Mesenchymal stem cell (in vitro differentiated cells and primary cell): ENCODE measurements at regions not wholly inside any gene's neighbourhood (a gene's known extent, or its start where the extent isn't known, plus 50 kb on each side); places are given as distances from the start of the nearest gene placed in this dataset.

Source experiments
- DNase-seq: peaks from one replicate; pipeline ENCODE4 v3.0.0-alpha.2; 2013
- H2AFZ ChIP-seq: one replicate; pipeline ENCODE4 v1.6.1; 2013; ENCODE audit warnings: low read depth, mild to moderate bottlenecking, control low read depth, inconsistent platforms, low read length, moderate library complexity
- H2AK5ac ChIP-seq: 2 replicates; pipeline ENCODE4 v1.6.1; 2013; ENCODE audit warnings: low read length, moderate library complexity, mild to moderate bottlenecking, inconsistent platforms; ENCODE audit not compliant: severe bottlenecking
- H2BK120ac ChIP-seq: one replicate; pipeline ENCODE4 v1.6.1; 2013; ENCODE audit warnings: low read depth, mild to moderate bottlenecking, inconsistent platforms, low read length, moderate library complexity
- H2BK12ac ChIP-seq, 2 experiments: one replicate each; pipeline ENCODE4 v1.6.1; 2013; ENCODE audit warnings: inconsistent platforms in 2 of 2, low read length in 2 of 2, mild to moderate bottlenecking in 2 of 2, moderate library complexity in 2 of 2, control low read depth in 1 of 2
- H2BK15ac ChIP-seq: one replicate; pipeline ENCODE4 v1.6.1; 2013; ENCODE audit warnings: mild to moderate bottlenecking, low read depth, inconsistent platforms; ENCODE audit not compliant: poor library complexity, severe bottlenecking
- H2BK5ac ChIP-seq: 2 replicates; pipeline ENCODE4 v1.6.1; 2013; ENCODE audit warnings: low read depth, mild to moderate bottlenecking, low read length, control low read depth, inconsistent platforms; ENCODE audit not compliant: poor library complexity, severe bottlenecking
- H3K14ac ChIP-seq, 2 experiments: one replicate each; pipeline ENCODE4 v1.6.1; 2013; ENCODE audit warnings: inconsistent platforms in 2 of 2, low read length in 2 of 2, control low read depth in 1 of 2, mild to moderate bottlenecking in 1 of 2, moderate library complexity in 1 of 2
- H3K18ac ChIP-seq, 2 experiments: one replicate each; pipeline ENCODE4 v1.6.1; 2013; ENCODE audit warnings: inconsistent platforms in 2 of 2, low read length in 2 of 2, control low read depth in 1 of 2, low read depth in 1 of 2, mild to moderate bottlenecking in 1 of 2
- H3K23ac ChIP-seq, 2 experiments: one replicate each; pipeline ENCODE4 v1.6.1; 2013; ENCODE audit warnings: inconsistent platforms in 2 of 2, low read length in 2 of 2, mild to moderate bottlenecking in 2 of 2, moderate library complexity in 2 of 2, control low read depth in 1 of 2
- H3K27ac ChIP-seq: 2 replicates; pipeline ENCODE4 v1.5.1; 2013; ENCODE audit warnings: mild to moderate bottlenecking, moderate library complexity, low read length, control low read depth, inconsistent platforms; ENCODE audit not compliant: poor library complexity, severe bottlenecking
- H3K27me3 ChIP-seq, 2 experiments: 2 replicates each; pipeline versions ENCODE4 v1.6.1 to v1.7.0; 2013; ENCODE audit warnings: low read length in 2 of 2, mild to moderate bottlenecking in 2 of 2, moderate library complexity in 2 of 2, control low read depth in 1 of 2, inconsistent platforms in 1 of 2; ENCODE audit not compliant: control insufficient read depth in 1 of 2, insufficient read depth in 1 of 2
- H3K36me3 ChIP-seq, 2 experiments: 2 replicates each; pipeline versions ENCODE4 v1.6.1 to v1.7.0; 2013; ENCODE audit warnings: low read length in 2 of 2, control low read depth in 1 of 2, inconsistent platforms in 1 of 2, low read depth in 1 of 2, mild to moderate bottlenecking in 1 of 2; ENCODE audit not compliant: insufficient read depth in 2 of 2, control insufficient read depth in 1 of 2
- H3K4ac ChIP-seq, 2 experiments: one replicate each; pipeline ENCODE4 v1.6.1; 2013; ENCODE audit warnings: inconsistent platforms in 2 of 2, low read length in 2 of 2, mild to moderate bottlenecking in 2 of 2, moderate library complexity in 2 of 2, control low read depth in 1 of 2, low read depth in 1 of 2
- H3K4me1 ChIP-seq: 2 replicates; pipeline ENCODE4 v1.6.1; 2013; ENCODE audit warnings: low read depth, low read length, control low read depth; ENCODE audit not compliant: control insufficient read depth, insufficient read depth
- H3K4me2 ChIP-seq: 2 replicates; pipeline ENCODE4 v1.6.1; 2013; ENCODE audit warnings: low read length, mild to moderate bottlenecking, inconsistent platforms; ENCODE audit not compliant: poor library complexity, severe bottlenecking
- H3K4me3 ChIP-seq, 2 experiments: 2 replicates each; pipeline versions ENCODE4 v1.5.1 to v1.7.0; 2013; ENCODE audit warnings: low read length in 2 of 2, mild to moderate bottlenecking in 2 of 2, control low read depth in 1 of 2, low read depth in 1 of 2; ENCODE audit not compliant: insufficient read depth in 1 of 2
- H3K79me1 ChIP-seq: replicated peaks from 2 replicates; pipeline ENCODE4 v1.6.1; 2013; ENCODE audit warnings: mild to moderate bottlenecking, control low read depth, low read length, inconsistent platforms; ENCODE audit not compliant: poor library complexity, severe bottlenecking
- H3K9ac ChIP-seq: 2 replicates; pipeline ENCODE4 v1.7.0; 2013; ENCODE audit warnings: mild to moderate bottlenecking, low read length, moderate library complexity
- H3K9me3 ChIP-seq: 2 replicates; pipeline ENCODE4 v1.7.0; 2013; ENCODE audit warnings: mild to moderate bottlenecking, low read length; ENCODE audit not compliant: control insufficient read depth
- H4K8ac ChIP-seq: one replicate; pipeline ENCODE4 v1.6.1; 2013; ENCODE audit warnings: inconsistent platforms, mild to moderate bottlenecking, low read length, moderate library complexity
- H4K91ac ChIP-seq: one replicate; pipeline ENCODE4 v1.6.1; 2013; ENCODE audit warnings: mild to moderate bottlenecking, low read length, inconsistent platforms
- WGBS: methylation state at CpG from one replicate; pipeline ENCODE4 v1.1.7; 2013; ENCODE audit warnings: mixed read lengths; 5-methylcytosine and 5-hydroxymethylcytosine counted together

DNA sequence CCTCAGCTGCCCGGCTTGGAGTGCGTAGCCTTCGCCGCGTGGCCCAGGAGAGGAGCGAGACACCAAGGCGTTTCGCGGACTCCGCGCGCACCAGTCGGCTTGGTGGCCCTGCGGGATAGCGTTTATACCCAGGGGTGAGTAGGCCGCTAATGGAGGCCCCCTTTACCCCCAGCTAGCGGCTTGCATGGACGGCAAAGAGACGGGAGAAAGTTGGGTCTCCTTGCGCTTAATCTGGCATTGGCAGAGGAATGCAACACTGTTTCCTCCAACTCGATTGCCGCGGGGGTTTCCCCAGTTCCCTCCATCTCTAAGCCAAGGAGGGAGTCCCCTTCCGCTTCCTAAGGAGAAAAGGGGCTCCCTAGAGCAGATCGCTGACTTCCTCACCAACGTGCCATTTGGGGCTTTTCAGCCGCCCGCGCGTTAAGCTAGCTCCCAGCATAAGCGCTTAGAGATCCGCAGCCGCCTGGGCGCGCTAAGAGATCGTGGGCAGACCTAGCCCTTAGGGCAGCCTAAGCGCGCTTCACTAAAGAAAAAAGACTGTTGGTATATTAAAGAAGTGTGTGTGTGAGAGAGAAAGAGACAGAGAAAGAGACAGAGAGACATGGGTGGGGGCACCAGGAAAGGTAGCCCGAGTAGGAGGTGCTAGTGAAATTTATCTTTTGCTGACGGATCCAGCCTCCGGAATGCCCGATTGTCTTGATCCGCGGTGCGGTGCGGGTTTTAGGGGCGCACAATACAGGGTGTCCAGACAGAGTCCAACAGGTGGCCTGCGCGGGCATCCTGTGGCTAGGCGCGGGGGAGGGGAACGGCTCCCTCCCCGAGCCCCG lies 597.9 kb upstream of the SGCD start:
- DNase-seq = peak; percentile 1
- Histone ChIP-seq H4K91ac (no peak overlapping the region), H3K27ac (no peak overlapping the region), H3K18ac (no peak overlapping the region), H3K79me1 (no peaks in the 10 kb centered on the region), H3K36me3 (no peaks in the 10 kb centered on the region), H3K9ac (no peak overlapping the region), H2BK12ac (no peak overlapping the region), H3K9me3 (no peaks in the 10 kb centered on the region), H4K8ac (no peak overlapping the region), H2BK5ac (no peak overlapping the region), H3K4me1 (peaks cover 20% of the 10 kb centered on the region), H3K4me2 (peak overlapping the region; percentile 89), H2BK120ac (no peak overlapping the region), H3K23ac (no peak overlapping the region), H3K14ac (no peak overlapping the region), H3K4ac (no peak overlapping the region), H3K4me3 (peak overlapping the region; percentile 18 to 57), H2AFZ (no peak overlapping the region), H2AK5ac (no peak overlapping the region), H2BK15ac (no peak overlapping the region), H3K27me3 (peaks cover 51 to 59% of the 10 kb centered on the region in 2 experiments)
- whole genome bisulfite sequencing = 2% methylated on average over 54 of the region's 54 CpGs

DNA sequence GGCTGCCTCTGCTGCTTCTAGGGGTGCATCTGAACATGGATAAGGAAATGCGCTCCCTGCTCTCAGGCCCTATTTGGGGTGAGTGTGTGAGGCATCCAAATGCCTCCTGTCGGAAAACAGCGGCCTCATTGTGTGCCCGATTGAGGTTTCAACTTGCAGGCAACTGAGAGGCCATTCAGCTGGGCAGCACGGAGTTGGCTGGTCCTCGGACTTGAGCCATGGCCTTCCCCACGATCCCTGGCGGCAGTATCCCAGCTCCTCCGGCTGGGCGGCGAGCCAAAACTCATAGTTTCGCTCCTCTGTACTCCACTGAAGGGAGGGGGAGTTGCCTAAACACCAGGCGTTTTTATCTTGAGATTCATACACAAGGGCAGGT lies 597.3 kb upstream of the SGCD start:
- no peak overlapping the region for H4K91ac ChIP-seq
- no peak overlapping the region for H2AK5ac ChIP-seq
- H3K9ac ChIP-seq = no peak overlapping the region
- H3K18ac ChIP-seq = no peak overlapping the region
- no peak overlapping the region for H4K8ac ChIP-seq
- no peak overlapping the region for H2BK5ac ChIP-seq
- peaks cover 20% of the 10 kb centered on the region for H3K4me1 ChIP-seq
- H2BK12ac ChIP-seq = no peak overlapping the region
- H2BK15ac ChIP-seq = no peak overlapping the region
- no peak for DNase-seq
- H3K9me3 ChIP-seq = no peaks in the 10 kb centered on the region
- no peak overlapping the region for H3K23ac ChIP-seq
- 8% methylated on average over 13 of the region's 13 CpGs for WGBS
- H3K4me2 ChIP-seq = peak overlapping the region; percentile 89
- no peak overlapping the region for H3K4ac ChIP-seq
- no peak overlapping the region for H2AFZ ChIP-seq
- no peak overlapping the region for H3K27ac ChIP-seq
- peaks cover 51 to 59% of the 10 kb centered on the region in 2 experiments for H3K27me3 ChIP-seq
- no peaks in the 10 kb centered on the region for H3K36me3 ChIP-seq
- H3K4me3 ChIP-seq = no peak overlapping the region
- no peak overlapping the region for H2BK120ac ChIP-seq
- H3K79me1 ChIP-seq = no peaks in the 10 kb centered on the region
- H3K14ac ChIP-seq = no peak overlapping the region

DNA sequence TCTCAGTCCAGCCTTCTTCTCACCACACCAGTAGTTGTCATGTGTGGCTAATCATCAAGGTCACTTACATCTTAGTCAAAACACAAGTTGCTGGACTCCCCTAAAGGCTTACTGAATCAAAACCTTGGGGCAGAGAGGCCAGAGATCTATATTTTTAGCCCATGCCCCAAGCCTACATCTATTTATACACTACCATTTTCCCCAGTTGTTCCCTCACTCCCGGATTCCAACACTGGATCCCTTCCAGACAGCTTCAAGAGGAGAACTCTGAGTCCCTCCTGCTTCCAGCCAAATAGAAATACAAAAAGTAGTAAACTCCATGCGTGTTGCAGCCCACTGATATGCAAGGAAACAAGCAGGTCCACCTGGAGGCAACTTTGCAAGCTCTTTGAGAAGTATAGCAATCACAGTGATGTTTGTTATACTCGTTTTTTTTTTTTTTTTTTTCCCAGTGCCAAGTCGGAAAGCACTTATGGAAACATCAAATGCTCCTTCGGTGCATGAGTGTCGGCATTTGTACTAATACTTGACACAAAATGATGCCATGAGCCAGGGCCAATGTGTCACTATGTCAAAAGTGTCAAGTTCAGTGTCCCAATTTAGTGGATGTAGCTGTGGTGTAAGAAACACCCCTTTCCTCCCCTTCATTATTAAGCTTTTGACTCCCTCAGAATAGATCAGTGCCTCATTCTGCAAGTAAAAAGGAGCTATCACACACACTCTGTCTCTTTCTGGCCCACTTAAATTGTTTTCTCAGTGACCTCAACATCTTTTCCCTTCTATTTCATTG lies 594.2 kb upstream of the SGCD start:
- 55% methylated on average over 6 of the region's 6 CpGs for WGBS
- H3K9ac ChIP-seq = no peak overlapping the region
- H3K23ac ChIP-seq = no peak overlapping the region
- no peak overlapping the region for H3K14ac ChIP-seq
- no peak overlapping the region for H4K91ac ChIP-seq
- H3K4me2 ChIP-seq = no peak overlapping the region
- no peak overlapping the region for H2BK12ac ChIP-seq
- H4K8ac ChIP-seq = no peak overlapping the region
- no peak overlapping the region for H3K27ac ChIP-seq
- no peaks in the 10 kb centered on the region for H3K79me1 ChIP-seq
- DNase-seq = no peak
- no peak overlapping the region for H2BK5ac ChIP-seq
- H2BK15ac ChIP-seq = no peak overlapping the region
- H2BK120ac ChIP-seq = no peak overlapping the region
- no peak overlapping the region for H3K4me3 ChIP-seq
- no peak overlapping the region for H3K18ac ChIP-seq
- H3K4ac ChIP-seq = no peak overlapping the region
- no peaks in the 10 kb centered on the region for H3K36me3 ChIP-seq
- H3K4me1 ChIP-seq = peaks cover 18% of the 10 kb centered on the region
- H2AFZ ChIP-seq = no peak overlapping the region
- no peaks in the 10 kb centered on the region for H3K9me3 ChIP-seq
- no peak overlapping the region for H2AK5ac ChIP-seq
- H3K27me3 ChIP-seq = peaks cover 32 to 45% of the 10 kb centered on the region in 2 experiments

DNA sequence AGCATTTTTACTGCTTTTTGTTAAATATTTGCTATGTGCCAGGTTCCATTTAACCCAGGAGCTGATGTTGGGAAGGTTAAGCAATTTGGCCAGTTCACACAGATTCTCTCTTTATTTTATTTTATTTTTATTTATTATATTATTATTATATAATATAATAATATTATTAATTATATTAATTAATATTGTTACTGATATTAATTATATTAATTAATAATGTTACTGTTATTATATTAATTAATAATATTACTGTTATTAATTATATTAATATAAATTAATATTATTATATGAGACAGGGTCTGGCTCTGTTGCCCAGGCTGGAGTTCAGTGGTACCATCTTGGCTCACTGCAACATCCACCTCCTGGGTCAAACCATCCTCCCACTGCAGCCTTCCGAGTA lies 593.0 kb upstream of the SGCD start:
- no peak overlapping the region for H3K23ac ChIP-seq

More for the DNA sequence above, 593.0 kb upstream of the SGCD start:
- peaks cover 7% of the 10 kb centered on the region for H3K4me1 ChIP-seq
- no peaks in the 10 kb centered on the region for H3K79me1 ChIP-seq
- H3K27ac ChIP-seq = no peak overlapping the region
- no peaks in the 10 kb centered on the region for H3K36me3 ChIP-seq
- H2BK15ac ChIP-seq = no peak overlapping the region
- no peak overlapping the region for H2AK5ac ChIP-seq
- no peaks in the 10 kb centered on the region for H3K9me3 ChIP-seq
- DNase-seq = no peak
- H3K9ac ChIP-seq = no peak overlapping the region
- H3K27me3 ChIP-seq = peaks cover 28 to 40% of the 10 kb centered on the region in 2 experiments
- H3K18ac ChIP-seq = no peak overlapping the region
- no peak overlapping the region for H3K4me3 ChIP-seq
- no CpG with 5 or more reads among the region's 1 CpG for WGBS
- no peak overlapping the region for H3K14ac ChIP-seq
- H4K8ac ChIP-seq = no peak overlapping the region
- no peak overlapping the region for H2BK120ac ChIP-seq
- H2AFZ ChIP-seq = no peak overlapping the region
- H3K4ac ChIP-seq = no peak overlapping the region
- no peak overlapping the region for H2BK12ac ChIP-seq
- no peak overlapping the region for H2BK5ac ChIP-seq
- H3K4me2 ChIP-seq = no peak overlapping the region
- H4K91ac ChIP-seq = no peak overlapping the region
